Natural killer cell (primary cell): ENCODE measurements at regions not wholly inside any gene's neighbourhood (a gene's known extent, or its start where the extent isn't known, plus 50 kb on each side); places are given as distances from the start of the nearest gene placed in this dataset.

Source experiments
- ATAC-seq, 3 donors: fragments of 150-1000 bp in 2 of 3; fragments of 200-7000 bp in 1 of 3; cut with Tn5 transposase; 1 replicate in 1 of 3; 2 replicates in 2 of 3; pipeline ENCODE4 v1.10.0; 2021; ENCODE audit warnings: mild to moderate bottlenecking in 2 of 3, moderate library complexity in 2 of 3
- DNase-seq, 2 donors: peaks; one replicate each; pipeline versions ENCODE4 v3.0.0 to v3.0.0-alpha.2; 2013 to 2021; ENCODE audit warnings: mixed read lengths in 1 of 2
- H3K27ac ChIP-seq: one replicate; pipeline ENCODE4 v1.5.1; 2013; ENCODE audit warnings: mild to moderate bottlenecking, low read length
- H3K27me3 ChIP-seq: one replicate; pipeline ENCODE4 v1.6.1; 2013; ENCODE audit warnings: low read length; ENCODE audit not compliant: control insufficient read depth, insufficient read depth
- H3K36me3 ChIP-seq: one replicate; pipeline ENCODE4 v1.6.1; 2013; ENCODE audit warnings: low read length; ENCODE audit not compliant: control insufficient read depth, insufficient read depth
- H3K4me1 ChIP-seq: one replicate; pipeline ENCODE4 v1.6.1; 2013; ENCODE audit warnings: low read length; ENCODE audit not compliant: control insufficient read depth, insufficient read depth
- H3K4me3 ChIP-seq: one replicate; pipeline ENCODE4 v1.5.1; 2013; ENCODE audit warnings: low read length
- H3K9me3 ChIP-seq: one replicate; pipeline ENCODE4 v1.6.1; 2013; ENCODE audit warnings: low read length; ENCODE audit not compliant: control insufficient read depth, insufficient read depth
- H3K27ac Mint-ChIP-seq, 2 donors: one replicate each; pipeline ENCODE4 v1.8.0; 2022; ENCODE audit warnings: mild to moderate bottlenecking in 2 of 2, mixed read lengths in 2 of 2, moderate library complexity in 1 of 2
- H3K27me3 Mint-ChIP-seq, 2 donors: one replicate each; pipeline ENCODE4 v1.8.0; 2022; ENCODE audit warnings: low read depth in 2 of 2, mixed read lengths in 2 of 2
- H3K36me3 Mint-ChIP-seq: one replicate; pipeline ENCODE4 v1.8.0; 2022; ENCODE audit warnings: mixed read lengths
- H3K4me1 Mint-ChIP-seq, 2 donors: one replicate each; pipeline ENCODE4 v1.8.0; 2022; ENCODE audit warnings: mixed read lengths in 2 of 2
- H3K4me3 Mint-ChIP-seq: one replicate; pipeline ENCODE4 v1.8.0; 2022; ENCODE audit warnings: mild to moderate bottlenecking, moderate library complexity, mixed read lengths
- H3K9me3 Mint-ChIP-seq, 2 donors: one replicate each; pipeline ENCODE4 v1.8.0; 2022; ENCODE audit warnings: mixed read lengths in 2 of 2
- CTCF ChIP-seq: fragments of 200-600 bp; IDR thresholded peaks from one replicate; pipeline ENCODE4 v1.8.0; 2022; ENCODE audit warnings: antibody characterized with exemption
- WGBS: methylation state at CpG from one replicate; pipeline ENCODE4 v1.1.7; 2013; ENCODE audit warnings: missing lambda C conversion rate; ENCODE audit not compliant: insufficient coverage; 5-methylcytosine and 5-hydroxymethylcytosine counted together
- intact Hi-C: fragments of 100-400 bp; cut with micrococcal nuclease; formaldehyde crosslinking; loops from one replicate; pipeline ENCODE4 v1.14.2; 2022

DNA sequence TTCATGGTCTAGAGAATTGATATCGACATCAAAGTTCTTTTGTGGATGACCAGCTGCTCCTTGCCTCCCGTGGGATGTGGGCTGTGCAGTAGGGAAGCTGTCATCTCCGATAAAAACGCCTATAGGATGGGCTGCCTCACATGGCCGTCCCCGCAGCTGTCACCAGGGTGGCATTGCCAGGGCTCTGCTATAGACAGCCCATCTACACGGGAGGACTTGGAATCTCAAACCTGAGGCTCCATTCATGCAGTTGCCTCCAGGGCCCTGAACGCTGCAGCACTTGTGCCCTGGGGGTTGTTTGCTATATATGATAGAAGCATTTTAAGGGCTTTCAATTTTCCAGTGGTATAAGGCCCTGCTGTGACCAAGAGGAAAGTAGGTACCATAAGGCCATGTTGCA, 183.1 kb downstream of the MYCN start:
- H3K27me3 Mint-ChIP-seq, result peaks cover 0 to 2% of the 10 kb centered on the region in 2 donors
- H3K27ac Mint-ChIP-seq, result no peak overlapping the region
- no peaks in the 10 kb centered on the region for H3K36me3 Mint-ChIP-seq
- no peaks in the 10 kb centered on the region for H3K4me1 Mint-ChIP-seq
- no peaks in the 10 kb centered on the region for H3K36me3 ChIP-seq
- H3K4me1 ChIP-seq, result no peaks in the 10 kb centered on the region
- no peaks in the 10 kb centered on the region for H3K9me3 Mint-ChIP-seq
- no peak for ATAC-seq
- no peaks in the 10 kb centered on the region for H3K27me3 ChIP-seq
- no peak overlapping the region for H3K4me3 Mint-ChIP-seq
- WGBS, result 78% methylated on average over 8 of the region's 8 CpGs
- H3K9me3 ChIP-seq, result no peaks in the 10 kb centered on the region
- no peak for DNase-seq
- intact Hi-C loops, result no loop called here
- H3K4me3 ChIP-seq, result no peak overlapping the region
- no peak for TF ChIP-seq CTCF
- H3K27ac ChIP-seq, result no peak overlapping the region

DNA sequence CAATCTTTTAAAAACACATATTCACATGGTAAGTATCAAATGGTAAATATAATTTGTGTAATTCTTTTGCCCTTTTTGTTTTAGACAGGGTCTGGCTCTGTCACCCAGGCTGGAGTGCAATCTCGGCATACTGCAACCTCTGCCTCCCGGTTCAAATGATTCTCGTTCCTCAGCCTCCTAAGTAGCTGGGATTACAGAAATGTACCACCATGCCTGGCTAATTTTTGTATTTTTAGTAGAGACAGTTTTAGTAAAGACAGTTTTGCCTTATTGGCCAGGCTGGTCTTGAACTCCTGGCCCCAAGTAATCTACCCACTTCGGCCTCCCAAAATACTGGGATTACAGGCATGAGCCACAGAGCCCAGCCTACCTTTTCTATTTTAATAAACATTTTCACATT, 182.2 kb downstream of the MYCN start:
- Mint-ChIP-seq H3K4me3 (no peak overlapping the region), H3K27me3 (peaks cover 0 to 2% of the 10 kb centered on the region in 2 donors), H3K4me1 (no peaks in the 10 kb centered on the region), H3K9me3 (no peaks in the 10 kb centered on the region), H3K27ac (no peak overlapping the region), H3K36me3 (no peaks in the 10 kb centered on the region)
- Histone ChIP-seq H3K4me1 (no peaks in the 10 kb centered on the region), H3K27ac (no peak overlapping the region), H3K36me3 (no peaks in the 10 kb centered on the region), H3K9me3 (no peaks in the 10 kb centered on the region), H3K4me3 (no peak overlapping the region), H3K27me3 (no peaks in the 10 kb centered on the region)
- intact Hi-C loops, result no loop called here
- 96% methylated on average over 3 of the region's 4 CpGs for WGBS
- DNase-seq (no peak), ATAC-seq (no peak)
- TF ChIP-seq CTCF, result no peak

- no peak for TF ChIP-seq CTCF
- Mint-ChIP-seq H3K4me3 (no peak overlapping the region), H3K4me1 (no peaks in the 10 kb centered on the region), H3K9me3 (no peaks in the 10 kb centered on the region), H3K27me3 (peaks cover 0 to 2% of the 10 kb centered on the region in 2 donors), H3K36me3 (no peaks in the 10 kb centered on the region), H3K27ac (no peak overlapping the region)
- Histone ChIP-seq H3K4me3 (no peak overlapping the region), H3K4me1 (no peaks in the 10 kb centered on the region), H3K27ac (no peak overlapping the region), H3K36me3 (no peaks in the 10 kb centered on the region), H3K27me3 (no peaks in the 10 kb centered on the region), H3K9me3 (no peaks in the 10 kb centered on the region)
- 100% methylated on average over 3 of the region's 4 CpGs for WGBS
- DNase-seq (no peak), ATAC-seq (no peak)
- intact Hi-C loops, result no loop called here
Measured at GRCh38 chr2:16121986-16122390, 181.6 kb downstream of the MYCN start.

DNA sequence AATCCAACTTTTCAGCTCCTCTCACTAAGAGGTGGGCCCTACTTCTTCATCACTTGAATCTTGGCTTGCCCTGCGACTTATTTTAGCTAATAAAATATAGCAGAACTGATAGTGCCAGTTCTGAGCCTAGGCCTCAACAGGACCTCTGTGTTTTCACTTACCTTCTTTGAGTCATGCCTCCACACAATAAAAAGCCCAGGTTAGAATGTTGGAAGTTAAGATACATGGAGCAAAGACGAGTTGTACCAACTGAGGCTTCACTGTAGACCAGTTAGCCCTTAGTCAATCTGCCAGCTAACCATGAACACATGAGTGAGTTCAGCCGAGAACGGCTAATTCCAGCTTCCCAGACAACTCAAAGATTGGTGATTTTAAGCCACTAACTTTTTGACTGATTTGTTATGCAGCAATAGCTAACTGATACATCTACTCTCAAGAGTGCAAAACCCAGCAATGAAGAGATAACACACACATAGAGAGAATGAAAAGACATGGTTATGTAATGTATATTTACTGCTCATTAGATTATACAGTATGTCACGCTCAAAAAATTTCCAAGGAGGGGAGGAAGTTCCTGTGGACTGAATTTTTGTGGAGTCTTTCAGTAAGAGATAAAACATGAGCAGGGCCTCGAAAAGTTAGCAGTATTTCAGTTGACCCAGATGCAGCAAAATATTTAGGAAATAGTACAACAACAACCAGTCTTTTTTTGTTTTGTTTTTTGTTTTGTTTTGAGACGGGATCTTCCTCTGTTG, 181.1 kb downstream of the MYCN start:
- no peaks in the 10 kb centered on the region for H3K27me3 ChIP-seq
- intact Hi-C loops, result no loop called here
- DNase-seq, result no peak
- Mint-ChIP-seq H3K27ac (no peak overlapping the region), H3K4me1 (no peaks in the 10 kb centered on the region), H3K36me3 (no peaks in the 10 kb centered on the region), H3K27me3 (no peaks in the 10 kb centered on the region), H3K9me3 (no peaks in the 10 kb centered on the region), H3K4me3 (no peak overlapping the region)
- no peak overlapping the region for H3K4me3 ChIP-seq
- no peak for ATAC-seq
- no peak overlapping the region for H3K27ac ChIP-seq
- WGBS, result 78% methylated on average over 6 of the region's 7 CpGs
- H3K9me3 ChIP-seq, result no peaks in the 10 kb centered on the region
- no peak for TF ChIP-seq CTCF
- H3K4me1 ChIP-seq, result no peaks in the 10 kb centered on the region
- H3K36me3 ChIP-seq, result no peaks in the 10 kb centered on the region
